GM18502 (cell line): ENCODE measurements at regions not wholly inside any gene's neighbourhood (a gene's known extent, or its start where the extent isn't known, plus 50 kb on each side); places are given as distances from the start of the nearest gene placed in this dataset.

Source experiments
- ATAC-seq: cut with Tn5 transposase; IDR thresholded peaks from one replicate; pipeline ENCODE4 v1.9.1; 2021; ENCODE audit warnings: mild to moderate bottlenecking; ENCODE audit not compliant: unreplicated experiment, poor library complexity

DNA sequence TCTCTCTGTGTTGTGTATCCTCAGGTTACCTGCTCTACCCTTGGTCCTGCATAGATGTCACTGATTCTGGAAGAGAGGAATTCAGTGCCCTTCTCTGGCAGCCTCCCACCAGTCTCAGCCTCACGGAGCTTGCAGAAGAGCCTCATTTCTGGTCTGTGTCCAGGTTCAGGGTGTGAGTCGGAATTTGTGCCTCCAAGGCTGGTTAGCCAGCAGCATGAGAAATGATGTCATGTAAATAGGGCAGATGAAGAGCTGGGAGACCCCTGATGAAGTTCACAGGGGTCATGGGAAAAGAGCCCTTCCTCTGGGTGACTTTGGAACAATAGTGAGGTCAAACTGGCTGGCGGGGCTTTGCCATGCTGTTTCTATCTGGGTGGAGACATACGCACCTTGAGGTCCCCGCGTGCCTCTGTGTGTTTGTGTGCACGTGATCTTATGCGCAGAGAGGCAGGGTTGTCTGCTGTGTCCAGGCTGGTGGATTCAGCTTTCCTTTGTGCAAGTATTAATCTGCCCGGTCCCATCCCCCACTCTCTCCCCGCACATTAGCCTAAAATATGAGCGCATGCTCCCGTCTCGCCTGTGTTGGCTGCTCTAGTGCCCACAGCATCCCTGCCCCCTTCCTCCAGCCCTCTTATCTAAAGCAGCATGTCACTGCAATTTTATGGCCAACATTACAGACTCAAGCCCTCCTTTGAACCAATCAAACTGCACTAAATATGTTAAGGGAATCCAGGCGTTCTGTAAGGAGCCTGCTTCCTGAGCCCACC is 256.3 kb upstream of the ZFHX3 start:
- ATAC-seq = no peak

DNA sequence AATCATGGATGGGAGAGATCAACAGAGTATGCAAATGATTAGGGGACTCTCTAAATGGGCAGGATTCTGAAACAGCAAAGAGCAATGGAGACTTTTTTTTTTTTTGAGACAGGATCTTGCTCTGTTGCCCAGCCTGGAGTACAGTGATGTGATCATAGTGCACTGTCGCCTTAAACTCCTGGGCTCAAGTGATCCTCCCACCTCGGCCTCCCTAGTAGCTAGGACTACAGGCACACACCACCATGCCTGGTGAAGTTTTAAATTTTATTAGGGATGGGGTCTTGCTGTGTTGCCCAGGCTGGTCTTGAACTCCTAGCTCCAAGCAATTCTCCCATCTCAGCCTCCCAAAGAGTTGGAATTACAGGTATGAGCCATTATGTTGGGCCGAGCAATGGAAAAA is 255.0 kb upstream of the ZFHX3 start:
- no peak for ATAC-seq

DNA sequence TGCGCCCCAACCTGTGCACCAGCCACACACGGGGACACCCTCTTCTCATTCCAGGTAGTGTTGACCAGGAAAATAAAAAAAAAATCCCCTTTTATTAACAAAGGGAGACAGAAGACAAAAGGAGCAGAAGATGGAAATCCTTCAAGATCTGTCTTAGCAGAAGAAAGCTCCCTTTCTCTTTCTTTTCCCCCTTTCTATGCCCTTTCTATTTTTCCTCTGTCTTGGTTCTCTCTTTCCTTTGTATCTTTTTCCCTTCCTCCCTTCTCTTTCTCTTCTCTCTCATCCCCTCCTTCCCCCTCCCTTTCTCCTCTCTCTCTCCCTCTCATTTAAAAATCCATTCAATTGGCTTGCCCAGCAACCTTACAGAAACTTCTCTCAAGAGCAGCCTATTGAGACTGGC is 254.1 kb upstream of the ZFHX3 start:
- ATAC-seq = no peak

DNA sequence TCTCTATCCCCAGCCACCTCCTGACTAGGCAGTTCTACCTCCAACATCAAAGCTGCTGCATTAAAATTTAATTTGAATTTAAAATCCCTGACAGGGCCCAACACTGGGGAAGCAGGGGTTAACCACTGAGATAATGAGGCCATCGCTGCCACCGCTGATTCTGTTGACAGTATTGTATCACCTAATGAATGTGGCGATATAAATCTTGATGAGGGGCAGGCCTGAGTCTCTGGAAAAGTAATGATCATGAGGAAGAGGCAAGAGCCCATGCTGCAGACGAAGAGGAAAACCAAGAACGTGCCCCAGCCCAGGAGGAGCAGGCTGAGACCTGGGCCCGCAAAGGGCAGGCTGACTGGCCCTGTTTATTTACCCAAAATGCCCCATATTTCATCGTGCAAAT is 251.4 kb upstream of the ZFHX3 start:
- ATAC-seq = no peak

DNA sequence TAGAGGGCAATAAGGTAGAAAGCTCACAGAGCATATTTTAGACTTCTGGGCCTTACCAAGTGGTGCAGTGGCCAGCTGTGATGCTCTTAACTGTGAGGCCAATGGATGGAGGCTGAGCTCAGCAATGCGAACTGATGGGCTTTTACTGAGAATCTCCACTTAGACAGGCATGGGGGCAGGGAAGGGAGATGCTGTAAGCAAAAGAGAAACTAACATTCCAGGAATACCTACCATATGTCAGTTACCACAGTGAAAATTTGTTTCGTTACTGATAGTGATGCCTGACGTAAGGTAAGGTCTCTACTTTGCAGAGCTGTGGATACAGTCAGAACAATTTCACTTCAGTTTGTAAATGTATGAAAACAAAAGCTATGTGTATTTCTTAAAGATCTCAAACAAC is 250.6 kb upstream of the ZFHX3 start:
- ATAC-seq = no peak

DNA sequence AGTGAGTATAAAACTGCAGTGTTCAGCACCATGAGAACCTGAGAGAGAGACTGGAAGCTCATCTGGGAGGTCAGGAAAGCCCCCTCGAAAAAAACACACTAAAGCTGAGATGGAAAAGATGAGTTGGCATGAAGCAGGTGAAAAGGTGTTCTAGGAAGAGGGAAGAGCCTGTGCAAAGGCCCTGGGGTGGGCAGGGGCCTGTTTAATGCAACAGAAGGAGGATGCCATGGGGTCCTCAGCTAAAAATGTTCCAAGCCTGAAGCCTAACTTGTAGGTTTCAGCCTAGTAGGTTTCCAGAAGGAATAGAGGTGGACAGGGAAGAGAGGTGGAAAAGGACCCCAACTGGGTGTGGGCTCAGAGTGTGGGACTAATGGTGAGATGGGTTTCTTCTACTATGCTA is 242.3 kb upstream of the ZFHX3 start:
- ATAC-seq = no peak

DNA sequence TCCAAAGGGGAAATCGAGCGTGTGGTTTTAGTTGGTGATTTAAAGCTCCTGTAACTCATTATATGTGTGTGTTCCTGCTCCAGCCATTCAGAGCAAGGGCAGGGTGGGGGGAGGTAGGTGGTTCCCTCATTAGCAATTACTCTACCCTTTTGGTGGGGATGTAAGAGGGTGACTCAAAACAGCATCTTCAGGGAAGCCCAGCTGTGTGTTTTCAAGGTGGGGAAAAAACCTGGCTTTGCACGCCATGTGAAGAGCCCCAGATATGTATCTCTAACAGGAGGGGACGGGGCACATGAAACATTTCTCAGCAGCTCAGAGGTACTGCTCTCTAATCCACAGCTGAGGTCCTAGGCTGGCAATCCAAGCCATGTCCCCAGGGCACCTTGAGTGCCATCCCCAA is 241.3 kb upstream of the ZFHX3 start:
- peak; percentile 94 for ATAC-seq

DNA sequence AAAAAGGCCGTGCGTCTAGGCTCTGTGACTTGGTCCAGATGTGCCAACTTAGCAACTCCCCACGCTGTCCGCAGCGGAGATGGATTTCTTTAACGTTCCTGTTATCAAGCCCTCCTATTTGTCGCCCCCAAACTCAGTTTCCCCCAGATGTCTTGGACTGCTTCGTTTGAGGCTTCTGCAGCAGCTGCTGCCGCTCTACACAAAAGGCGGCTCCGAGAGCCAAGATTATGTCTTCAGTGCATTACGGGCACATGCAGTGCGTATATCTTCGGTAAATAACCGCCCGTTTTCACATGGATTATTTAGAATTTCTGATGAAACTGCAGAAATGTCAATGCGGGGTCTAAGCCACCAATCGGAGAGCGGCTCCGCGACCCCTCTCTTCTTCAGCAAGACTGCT is 240.6 kb upstream of the ZFHX3 start:
- no peak for ATAC-seq

DNA sequence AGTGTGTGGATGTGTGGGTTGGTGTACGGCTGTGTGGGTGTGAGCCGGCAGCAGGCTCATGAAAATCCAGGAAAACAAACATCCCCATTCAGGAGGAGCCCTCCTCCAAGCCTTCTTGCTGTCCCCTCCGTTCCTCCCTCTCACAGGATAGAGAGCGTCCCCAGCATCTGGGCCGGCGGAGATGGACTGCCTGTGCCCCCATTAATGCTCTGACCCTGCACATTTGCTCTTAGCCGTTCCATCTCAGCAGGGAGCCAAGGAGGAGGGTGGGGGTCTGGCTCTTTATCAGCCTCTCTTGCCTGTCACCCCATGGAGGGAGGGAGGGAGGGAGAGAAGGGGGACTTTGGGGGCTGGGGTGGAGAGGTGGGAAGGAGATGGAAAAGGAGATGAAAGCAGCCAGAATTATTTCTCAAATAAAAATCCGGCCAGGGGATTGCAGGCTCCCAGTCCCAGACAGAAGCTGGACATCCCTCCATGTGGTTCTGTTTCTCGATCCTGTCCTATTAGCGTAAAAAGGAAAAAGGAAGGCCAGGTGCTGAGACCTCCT is 240.0 kb upstream of the ZFHX3 start:
- ATAC-seq = no peak

DNA sequence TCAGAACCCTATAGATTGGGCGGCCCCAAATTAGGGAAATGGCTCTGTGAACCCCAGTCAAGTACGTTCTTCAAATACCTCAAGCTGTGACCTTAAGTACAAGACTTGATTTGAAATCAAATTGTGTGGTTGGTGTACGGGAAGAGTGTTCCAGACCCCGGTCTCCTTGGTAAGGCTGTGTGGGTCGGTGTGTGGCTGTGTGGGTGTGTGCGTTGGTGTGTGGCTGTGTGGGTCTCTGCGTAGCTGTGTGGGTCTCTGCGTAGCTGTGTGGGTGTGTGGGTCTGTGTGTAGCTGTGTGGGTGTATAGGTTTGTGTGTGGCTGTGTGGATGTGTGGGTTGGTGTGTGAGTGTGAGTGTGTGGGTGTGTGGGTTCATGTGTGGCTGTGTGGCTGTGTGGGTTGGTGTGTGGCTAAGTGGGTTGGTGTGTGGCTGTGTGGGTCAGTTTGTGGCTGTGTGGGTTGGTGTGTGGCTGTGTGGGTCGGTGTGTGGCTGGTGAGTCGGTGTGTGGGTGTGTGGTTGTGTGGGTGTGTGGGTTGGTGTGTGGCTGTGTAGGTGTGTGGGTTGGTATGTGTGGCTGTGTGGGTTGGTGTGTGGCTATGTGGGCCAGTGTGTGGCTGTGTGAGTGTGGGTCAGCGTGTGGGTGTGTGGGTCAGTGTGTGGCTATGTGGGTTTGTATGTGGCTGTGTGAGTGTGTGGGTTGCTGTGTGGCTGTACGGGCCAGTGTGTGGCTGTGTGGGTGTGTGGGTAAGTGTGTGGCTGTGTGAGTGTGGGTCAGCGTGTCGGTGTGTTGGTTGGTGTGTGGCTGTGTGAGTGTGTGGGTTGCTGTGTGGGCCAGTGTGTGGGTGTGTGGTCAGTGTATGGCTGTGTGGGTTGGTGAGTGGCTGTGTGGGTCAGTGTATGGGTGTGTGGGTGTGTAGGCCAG is 238.7 kb upstream of the ZFHX3 start:
- ATAC-seq = no peak

DNA sequence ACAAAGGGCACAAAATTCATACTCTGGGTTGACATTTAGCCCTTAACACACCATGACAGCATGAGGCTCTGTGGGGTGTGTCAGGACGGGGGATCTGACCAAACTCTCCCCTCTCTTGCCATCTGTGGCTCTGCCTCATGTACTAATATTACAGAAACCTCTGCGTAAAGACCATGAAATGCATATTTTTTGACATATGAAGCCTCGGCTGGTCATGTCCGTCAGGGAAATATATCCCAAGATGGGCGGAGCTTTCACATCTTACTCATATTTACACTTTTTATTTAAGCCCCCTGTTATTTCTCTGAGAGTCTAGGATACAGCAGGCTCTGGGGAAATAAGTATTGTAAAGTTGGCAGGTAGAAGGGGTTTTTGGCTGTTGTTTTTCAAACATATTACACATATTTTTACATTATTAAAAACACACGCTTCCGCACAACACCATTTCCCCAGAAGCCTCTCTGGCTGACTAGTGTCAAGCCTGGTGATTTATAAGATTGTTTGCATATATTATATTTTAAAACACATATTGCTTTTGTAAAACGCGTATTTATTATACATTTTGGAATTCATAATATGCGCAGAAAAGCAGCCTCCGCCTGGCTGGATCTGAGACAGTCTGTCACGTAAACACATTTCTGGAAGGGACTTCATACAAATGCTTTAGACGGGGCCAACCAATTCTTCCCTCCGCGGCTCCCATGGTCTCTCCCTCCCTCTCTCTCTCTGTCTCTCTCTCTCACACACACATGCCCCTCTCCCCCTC is 237.7 kb upstream of the ZFHX3 start:
- no peak for ATAC-seq

DNA sequence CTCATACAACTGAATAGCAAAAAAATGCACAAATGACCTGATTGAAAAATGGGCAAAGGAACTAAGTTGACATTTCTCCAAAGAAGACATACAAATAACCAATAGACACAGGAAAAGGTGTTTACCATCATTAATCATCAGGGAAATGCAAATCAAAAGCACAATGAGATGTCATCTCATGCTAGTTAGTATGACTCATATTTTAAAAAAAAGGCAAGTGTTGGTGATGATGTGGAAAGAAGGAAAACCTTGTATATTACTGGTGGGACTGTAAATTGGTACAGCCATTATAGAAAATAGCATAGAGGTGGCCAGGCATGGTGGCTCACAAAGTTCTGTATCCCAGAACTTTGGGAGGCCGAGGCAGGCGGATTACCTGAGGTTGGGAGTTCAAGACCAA is 232.5 kb upstream of the ZFHX3 start:
- no peak for ATAC-seq

DNA sequence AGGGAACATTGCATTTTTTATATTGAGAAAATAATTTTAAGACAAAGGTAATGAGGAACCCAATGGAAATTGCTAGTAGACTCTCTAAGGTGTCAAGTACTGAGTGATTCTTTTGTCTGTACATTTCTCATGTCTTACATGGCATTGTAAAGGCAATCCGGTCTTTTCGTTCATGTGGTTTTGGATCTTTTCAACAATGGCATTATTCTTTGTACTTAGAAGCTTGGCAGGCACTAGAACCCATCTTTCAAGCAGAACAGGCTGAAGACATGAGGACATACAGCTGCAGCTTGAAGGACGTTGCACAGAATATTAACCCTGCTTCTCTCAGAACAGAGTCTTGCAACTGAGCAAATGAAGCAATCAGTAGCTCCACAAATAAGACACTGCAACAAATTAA is 231.5 kb upstream of the ZFHX3 start:
- ATAC-seq = no peak

DNA sequence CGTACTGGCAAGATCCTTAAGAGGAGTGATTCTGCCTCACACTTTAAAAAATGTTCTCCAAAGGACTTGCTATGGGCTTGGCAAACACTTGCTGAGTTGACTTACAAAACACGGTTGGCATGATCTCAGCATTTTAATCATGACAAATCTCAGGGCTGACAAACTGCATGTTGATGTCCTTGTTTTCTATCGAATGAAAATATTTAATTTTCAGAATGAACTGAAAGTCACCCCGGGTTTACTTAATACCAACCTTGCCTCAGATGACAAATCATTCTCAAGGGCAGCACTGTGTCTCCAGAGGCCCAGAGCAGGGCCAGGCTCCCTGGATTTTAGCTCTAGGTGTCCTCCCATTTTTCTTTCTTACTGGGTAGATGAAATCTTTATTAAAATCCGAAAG is 229.1 kb upstream of the ZFHX3 start:
- no peak for ATAC-seq

DNA sequence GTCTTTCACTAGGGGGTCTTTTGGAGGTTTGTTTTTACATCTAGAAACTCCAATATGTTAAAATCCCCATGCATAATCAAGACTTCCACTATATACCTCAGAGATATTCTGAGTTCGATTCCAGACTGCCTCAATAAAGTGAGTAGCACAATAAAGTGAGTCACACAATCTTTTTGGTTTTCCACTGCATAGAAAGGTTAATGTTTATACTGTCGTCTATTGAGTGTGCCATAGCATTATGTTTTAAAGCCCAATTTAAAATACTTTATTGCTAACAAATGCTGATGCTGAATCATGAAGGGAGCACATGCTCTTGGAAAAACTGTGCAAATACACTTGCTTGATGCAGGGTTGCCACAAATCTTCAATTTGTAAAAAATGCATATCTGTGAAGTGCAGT is 227.5 kb upstream of the ZFHX3 start:
- ATAC-seq = no peak

DNA sequence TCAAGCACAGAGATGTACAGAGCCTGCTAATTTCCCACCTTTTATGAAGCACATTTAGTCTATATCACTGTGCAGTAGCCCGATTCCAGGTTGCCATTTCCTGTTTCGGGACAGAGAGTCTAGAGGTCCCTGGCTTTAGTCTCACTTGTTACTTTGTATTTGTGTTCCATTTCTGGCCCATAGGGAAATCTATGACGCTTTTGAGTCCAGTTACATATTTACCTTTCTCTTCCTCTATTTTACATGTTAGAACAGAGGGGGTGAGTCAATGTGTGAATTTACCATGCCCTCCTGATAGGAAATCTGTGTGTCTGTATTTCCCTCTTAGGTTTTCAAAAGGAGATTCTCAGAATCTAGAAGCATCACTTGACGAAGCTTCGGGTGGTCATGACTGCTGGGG is 227.1 kb upstream of the ZFHX3 start:
- ATAC-seq = no peak

DNA sequence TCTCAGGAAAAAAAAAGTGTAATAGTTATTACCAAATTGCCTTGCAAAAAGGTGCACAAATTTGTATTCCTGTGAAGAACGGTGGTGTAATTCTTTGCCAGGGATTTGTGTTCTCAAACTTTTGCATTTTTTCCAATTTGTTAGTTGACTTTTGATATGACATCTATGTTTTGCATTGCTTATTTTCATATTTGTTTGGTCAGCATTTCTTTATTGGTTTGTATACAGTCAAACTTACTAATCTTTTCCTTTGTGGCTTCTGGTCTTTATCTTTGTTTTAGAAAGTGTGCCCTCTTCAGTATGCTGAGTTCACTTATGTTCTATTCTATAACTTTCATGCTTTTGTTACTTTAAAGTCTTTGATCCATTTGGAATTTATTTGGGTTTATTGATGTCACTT is 226.2 kb upstream of the ZFHX3 start:
- no peak for ATAC-seq

DNA sequence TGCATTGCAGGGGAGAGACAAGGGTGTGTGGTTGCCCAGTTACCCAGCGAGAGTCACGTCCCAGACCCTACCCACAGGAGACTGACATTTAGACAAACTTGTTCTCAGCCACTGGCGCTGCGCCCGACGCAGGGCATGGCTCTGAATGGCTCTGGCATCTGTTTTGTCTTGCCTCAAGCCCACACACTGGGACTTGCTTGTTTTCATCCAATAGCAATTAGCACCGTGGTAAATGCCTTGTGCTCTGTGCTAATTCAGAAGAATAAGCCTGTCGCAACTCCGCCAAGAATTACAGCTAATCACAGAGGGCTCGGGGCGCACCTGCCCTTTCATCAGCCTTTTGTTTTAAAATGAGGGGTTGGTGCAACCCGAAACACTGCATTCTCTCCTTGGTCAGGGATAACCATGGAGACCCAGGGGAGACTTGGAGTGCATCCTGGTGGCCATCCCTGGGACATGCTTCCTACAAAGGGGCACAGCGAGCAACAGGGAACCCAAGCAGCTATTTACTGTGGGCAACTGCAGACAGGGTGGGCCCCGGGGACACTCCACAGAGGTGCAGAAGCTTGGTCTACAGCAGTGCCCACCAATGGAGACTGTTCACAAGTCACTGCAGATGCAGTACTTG is 220.6 kb upstream of the ZFHX3 start:
- no peak for ATAC-seq

DNA sequence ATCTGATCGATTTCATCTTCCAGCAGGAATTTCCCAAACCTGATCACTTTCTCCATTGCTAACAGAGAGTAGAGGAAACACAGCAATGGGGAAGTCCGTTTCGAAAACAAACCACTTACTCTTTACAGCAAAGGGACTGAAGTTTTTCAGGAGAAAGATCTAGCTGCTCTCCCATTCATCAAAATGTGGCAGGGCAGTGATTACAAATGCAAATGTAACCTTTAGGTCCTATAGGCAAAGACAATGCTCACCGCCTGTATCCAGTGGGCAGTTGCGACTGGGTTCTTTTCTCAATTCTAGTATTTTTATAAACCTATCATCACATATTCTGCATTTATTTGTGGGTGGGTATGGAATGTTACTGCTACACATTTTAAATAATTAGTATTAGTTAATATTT is 218.0 kb upstream of the ZFHX3 start:
- no peak for ATAC-seq

DNA sequence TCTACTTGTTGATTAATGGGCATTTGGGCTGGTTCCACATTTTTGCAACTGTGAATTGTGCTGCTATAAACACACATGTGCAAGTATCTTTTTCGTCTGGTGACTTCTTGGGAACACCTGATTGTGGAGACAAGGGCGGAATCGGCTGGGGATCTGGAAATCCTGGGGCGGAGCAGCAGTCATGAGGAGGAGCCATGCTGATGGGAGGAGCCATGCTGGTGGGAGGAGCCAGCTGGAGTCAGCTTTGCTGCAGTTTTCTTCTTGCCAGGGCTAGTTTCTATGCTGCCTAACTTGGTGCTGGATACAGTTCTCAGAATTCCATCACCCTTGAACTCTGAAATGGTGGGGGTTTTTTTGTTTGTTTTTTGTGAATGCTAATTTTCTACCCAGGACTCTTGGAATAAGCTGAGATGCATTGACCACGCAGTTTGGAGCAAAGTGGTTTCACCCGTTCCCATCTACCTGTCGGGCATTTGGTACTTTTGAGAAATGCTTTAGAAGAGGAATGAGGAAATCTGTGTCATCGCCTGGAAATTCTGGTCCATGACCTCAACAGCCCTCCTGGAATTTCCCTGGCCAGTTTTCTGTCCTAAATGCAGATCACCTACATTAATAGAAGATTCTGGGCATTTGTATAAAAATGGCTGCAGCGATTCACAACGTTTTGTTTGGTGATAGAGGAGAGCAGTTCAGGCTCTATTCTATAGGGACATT is 217.4 kb upstream of the ZFHX3 start:
- ATAC-seq = no peak
